ENCODE measurements at regions not wholly inside any gene's neighbourhood (a gene's known extent, or its start where the extent isn't known, plus 50 kb on each side); places are given as distances from the start of the nearest gene placed in this dataset.

- TF ChIP-seq MAX (IDR thresholded peaks at IDR 0.05) (no peak), TAF1 (IDR thresholded peaks at IDR 0.05; ENCODE audit: low read depth) (no peak), EP300 (IDR thresholded peaks at IDR 0.05; ENCODE audit: borderline replicate concordance) (no peak), CEBPB (IDR thresholded peaks at IDR 0.05) (no peak), YY1 (IDR thresholded peaks at IDR 0.05; ENCODE audit: low read depth) (no peak)
Measured at GRCh38 chr20:4074877-4075455, 59.6 kb upstream of the RNF24 start.

Measured in Ishikawa (cell line).